GM19463 (cell line): ENCODE measurements at regions not wholly inside any gene's neighbourhood (a gene's known extent, or its start where the extent isn't known, plus 50 kb on each side); places are given as distances from the start of the nearest gene placed in this dataset.

ENCODE experiments used
- ATAC-seq: cut with Tn5 transposase; IDR thresholded peaks from one replicate; pipeline ENCODE4 v1.9.1; 2021; ENCODE audit warnings: mild to moderate bottlenecking, moderate library complexity; ENCODE audit not compliant: unreplicated experiment

GRCh38 chr13:85408415-85408814 is 390.8 kb downstream of the SLITRK6 start:
- ATAC-seq: no peak

- ATAC-seq: no peak
These were observed 392.8 kb downstream of the SLITRK6 start for GRCh38 chr13:85406269-85406975.

GRCh38 chr13:85405316-85405897 is 393.8 kb downstream of the SLITRK6 start:
- no peak for ATAC-seq

- no peak for ATAC-seq
These were observed 412.8 kb downstream of the SLITRK6 start for GRCh38 chr13:85386424-85386823.

GRCh38 chr13:85383291-85383690 is 415.9 kb downstream of the SLITRK6 start:
- no peak for ATAC-seq

GRCh38 chr13:85381082-85381481 is 418.1 kb downstream of the SLITRK6 start:
- no peak for ATAC-seq

- no peak for ATAC-seq
These were observed 419.2 kb downstream of the SLITRK6 start for GRCh38 chr13:85379991-85380390.

GRCh38 chr13:85379433-85379832 is 419.8 kb downstream of the SLITRK6 start:
- ATAC-seq: no peak

GRCh38 chr13:85377783-85378182 is 421.4 kb downstream of the SLITRK6 start:
- no peak for ATAC-seq

GRCh38 chr13:85373322-85373721 is 425.9 kb downstream of the SLITRK6 start:
- no peak for ATAC-seq

GRCh38 chr13:85371254-85371653 is 428.0 kb downstream of the SLITRK6 start:
- no peak for ATAC-seq

GRCh38 chr13:85368686-85369085 is 430.5 kb downstream of the SLITRK6 start:
- ATAC-seq: no peak

GRCh38 chr13:85367887-85368286 is 431.3 kb downstream of the SLITRK6 start:
- no peak for ATAC-seq

- ATAC-seq: no peak
These were observed 432.3 kb downstream of the SLITRK6 start for GRCh38 chr13:85366759-85367417.

- ATAC-seq: no peak
These were observed 435.7 kb downstream of the SLITRK6 start for GRCh38 chr13:85363504-85363903.

GRCh38 chr13:85362980-85363379 is 436.2 kb downstream of the SLITRK6 start:
- no peak for ATAC-seq

GRCh38 chr13:85347251-85347650 is 452.0 kb downstream of the SLITRK6 start:
- ATAC-seq: no peak

- no peak for ATAC-seq
These were observed 465.0 kb downstream of the SLITRK6 start for GRCh38 chr13:85334187-85334586.

GRCh38 chr13:85333506-85334020 is 465.7 kb downstream of the SLITRK6 start:
- no peak for ATAC-seq

GRCh38 chr13:85332615-85333014 is 466.6 kb downstream of the SLITRK6 start:
- ATAC-seq: no peak

- no peak for ATAC-seq
These were observed 477.5 kb downstream of the SLITRK6 start for GRCh38 chr13:85321734-85322133.

GRCh38 chr13:85317781-85318180 is 481.4 kb downstream of the SLITRK6 start:
- ATAC-seq: no peak
